SIG-M5 treated with dmso at 0.1 percent for 504 hours (cell line): ENCODE measurements at regions not wholly inside any gene's neighbourhood (a gene's known extent, or its start where the extent isn't known, plus 50 kb on each side); places are given as distances from the start of the nearest gene placed in this dataset.
A peak's percentile ranks its signal among the peaks of the same experiment; 100 is the strongest.

Experiments
- DNase-seq: peaks from one replicate; lab custom pipeline; 2025; ENCODE audit not compliant: unreplicated experiment; lab: John Stamatoyannopoulos, UW

DNA sequence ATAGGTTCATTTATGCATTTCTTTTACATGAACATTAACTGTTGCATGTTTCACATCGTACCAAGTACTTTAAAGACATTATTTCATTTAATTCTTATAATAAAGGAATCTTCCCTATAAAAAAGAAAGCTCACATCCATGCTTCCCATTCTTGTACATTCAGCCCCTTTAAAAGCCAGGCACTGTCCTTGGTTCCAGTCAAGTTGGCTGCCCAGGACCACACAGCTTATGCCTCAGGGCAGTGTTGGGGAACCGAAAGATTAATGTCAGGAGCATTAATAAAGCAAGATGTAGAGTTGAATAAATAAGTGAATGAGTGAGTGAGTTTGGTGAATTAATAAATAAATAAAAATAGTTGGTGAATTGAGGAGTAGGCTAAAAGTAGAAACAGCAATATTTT lies 409.4 kb upstream of the DAB1 start:
- no peak for DNase-seq

- no peak for DNase-seq
These were observed 408.8 kb upstream of the DAB1 start for GRCh38 chr1:57832612-57833011.

GRCh38 chr1:57831624-57832023 lies 407.8 kb upstream of the DAB1 start:
- DNase-seq = no peak

- DNase-seq = no peak
These were observed 402.7 kb upstream of the DAB1 start for GRCh38 chr1:57826535-57826934.

- no peak for DNase-seq
These were observed 400.7 kb upstream of the DAB1 start for GRCh38 chr1:57824535-57824934.

DNA sequence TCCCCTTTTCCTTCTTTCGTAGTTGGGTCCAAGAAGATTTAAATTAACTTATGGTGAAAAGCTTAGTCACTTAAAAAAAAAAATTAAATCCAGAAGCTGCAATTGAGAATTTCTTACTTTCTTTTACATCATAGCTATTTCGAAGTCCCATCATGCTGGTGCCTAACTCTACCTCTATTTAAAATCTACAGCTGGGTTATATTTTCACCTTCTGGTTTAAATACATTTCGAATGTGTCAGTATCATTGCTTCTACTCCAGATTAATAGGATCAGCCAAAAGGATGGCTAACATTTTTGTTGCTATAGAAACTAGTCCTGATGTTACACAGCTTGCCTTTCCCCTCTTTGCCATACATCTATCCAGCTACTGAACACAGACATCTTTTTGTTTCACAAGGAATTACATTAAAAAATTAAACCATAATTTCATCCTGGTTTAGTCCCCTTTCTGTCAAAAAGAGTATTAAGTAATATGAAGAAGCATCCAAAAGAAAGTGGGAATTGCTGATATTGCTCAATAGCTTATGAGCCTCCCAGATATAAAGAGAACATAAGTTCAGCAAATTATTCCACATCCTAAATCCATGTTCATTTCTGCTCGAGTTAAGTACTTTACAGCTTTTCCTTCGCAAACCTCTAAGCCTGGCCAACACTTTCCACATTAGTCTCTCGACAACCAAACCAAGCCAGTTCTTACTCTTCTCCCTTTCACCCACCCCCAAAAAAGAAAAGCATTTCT lies 396.7 kb upstream of the DAB1 start:
- no peak for DNase-seq

DNA sequence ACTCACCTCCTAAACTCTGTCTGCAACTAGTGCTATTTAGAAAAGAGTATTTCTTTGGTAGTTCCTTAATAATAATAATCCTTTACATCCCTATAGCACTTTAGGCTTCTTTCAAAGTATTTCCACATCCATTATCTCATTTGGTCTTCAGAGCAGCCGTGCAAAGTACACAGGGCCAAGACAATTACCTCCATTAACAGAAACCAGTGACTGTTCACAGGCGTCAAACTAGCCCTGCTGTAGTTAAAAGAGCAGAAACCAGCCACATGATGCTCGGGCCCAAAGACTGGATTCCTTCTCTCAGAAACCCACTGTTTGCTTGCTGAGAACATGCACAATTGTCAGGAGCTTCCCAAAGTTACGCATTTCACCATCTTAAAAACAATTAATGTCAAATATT lies 396.0 kb upstream of the DAB1 start:
- no peak for DNase-seq

DNA sequence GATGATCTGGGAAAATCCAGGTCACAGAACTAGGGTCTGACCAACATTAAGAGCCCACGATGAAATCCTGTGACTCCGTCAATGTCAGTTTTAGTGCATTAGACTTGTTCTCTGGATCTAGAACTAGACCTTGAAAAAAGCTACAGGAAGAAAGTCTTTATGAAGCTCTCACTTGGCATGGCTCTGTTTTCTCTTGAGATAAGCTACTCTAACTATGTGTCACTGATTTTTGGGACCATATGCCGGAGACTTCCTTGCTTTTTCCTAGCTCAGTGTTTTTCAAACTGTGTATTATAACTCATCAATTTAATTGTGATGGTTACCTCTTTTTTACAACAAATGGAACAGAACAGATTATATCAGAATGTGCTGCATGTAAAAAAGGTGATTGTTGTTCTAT lies 379.7 kb upstream of the DAB1 start:
- no peak for DNase-seq

GRCh38 chr1:57800376-57800775 lies 376.5 kb upstream of the DAB1 start:
- no peak for DNase-seq

DNA sequence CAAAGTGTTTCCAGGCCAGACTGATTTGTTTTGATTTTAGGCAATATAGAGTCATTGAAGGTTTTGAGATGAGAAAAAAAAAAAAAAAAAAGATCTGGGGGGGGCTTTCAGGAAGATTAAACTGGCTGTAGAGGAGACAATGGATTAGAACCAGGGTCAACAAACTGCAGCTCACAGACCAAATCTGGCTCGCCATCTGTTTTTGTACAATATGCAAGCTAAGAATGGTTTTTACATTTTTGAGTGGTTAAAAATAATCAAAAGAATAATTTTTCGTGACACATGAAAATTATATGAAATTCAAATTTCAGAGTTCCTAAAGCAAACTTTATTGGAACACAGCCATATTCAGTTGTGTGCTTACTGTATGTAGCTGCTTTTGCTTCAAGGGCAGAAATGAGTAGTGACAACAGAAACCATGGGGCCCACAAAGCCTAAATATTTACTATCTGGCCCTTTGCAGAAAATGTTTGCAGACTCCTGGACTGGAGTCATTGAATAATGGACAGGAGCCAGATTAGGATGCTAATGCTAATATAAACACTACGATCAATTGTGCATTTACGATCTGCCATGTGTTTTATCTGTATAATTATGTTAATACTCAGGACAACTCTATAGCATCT lies 375.7 kb upstream of the DAB1 start:
- DNase-seq = no peak

DNA sequence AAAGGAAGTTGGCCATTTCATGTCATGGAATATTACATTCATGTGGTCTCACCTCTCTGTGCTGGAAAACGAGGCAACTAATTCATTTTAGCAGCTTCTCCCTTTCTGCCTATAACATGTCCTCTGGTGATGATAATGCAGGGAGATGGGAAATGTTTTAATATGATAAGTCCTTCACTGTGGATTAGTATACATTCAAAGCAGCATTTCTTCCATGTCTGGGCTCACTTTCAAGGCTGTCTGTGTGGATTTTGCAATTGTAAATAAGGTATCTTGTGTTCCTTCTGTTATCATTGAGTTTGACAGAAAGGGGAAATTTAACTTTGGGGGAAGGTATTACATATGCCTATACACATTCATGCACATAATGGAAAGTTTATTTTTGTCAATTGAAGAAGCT lies 374.7 kb upstream of the DAB1 start:
- no peak for DNase-seq

DNA sequence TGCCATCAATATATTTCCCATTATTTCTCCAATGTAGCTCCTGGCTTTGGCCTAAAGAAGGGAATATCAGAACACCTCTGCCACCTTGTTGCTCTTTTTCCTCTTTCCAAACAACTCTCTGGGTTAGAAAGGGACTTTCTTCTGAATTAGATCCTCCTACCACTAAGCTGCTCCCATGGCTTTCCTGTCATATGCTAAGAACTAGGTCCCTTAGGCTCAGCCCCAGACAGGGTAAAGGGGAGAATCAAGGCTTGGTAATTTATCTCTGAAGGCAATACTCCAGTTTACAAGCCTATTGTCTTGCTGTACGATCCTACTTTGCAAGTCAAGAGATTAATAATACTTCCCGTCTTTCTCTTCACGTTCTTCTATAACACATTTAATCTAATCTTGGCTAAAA lies 373.2 kb upstream of the DAB1 start:
- no peak for DNase-seq

- no peak for DNase-seq
These were observed 372.8 kb upstream of the DAB1 start for GRCh38 chr1:57796616-57797015.

GRCh38 chr1:57795886-57796285 lies 372.0 kb upstream of the DAB1 start:
- no peak for DNase-seq

GRCh38 chr1:57794078-57794477 lies 370.2 kb upstream of the DAB1 start:
- no peak for DNase-seq

GRCh38 chr1:57791497-57791896 lies 367.6 kb upstream of the DAB1 start:
- DNase-seq = no peak

GRCh38 chr1:57789936-57790335 lies 366.1 kb upstream of the DAB1 start:
- DNase-seq = no peak

GRCh38 chr1:57788313-57788712 lies 364.5 kb upstream of the DAB1 start:
- DNase-seq = no peak

DNA sequence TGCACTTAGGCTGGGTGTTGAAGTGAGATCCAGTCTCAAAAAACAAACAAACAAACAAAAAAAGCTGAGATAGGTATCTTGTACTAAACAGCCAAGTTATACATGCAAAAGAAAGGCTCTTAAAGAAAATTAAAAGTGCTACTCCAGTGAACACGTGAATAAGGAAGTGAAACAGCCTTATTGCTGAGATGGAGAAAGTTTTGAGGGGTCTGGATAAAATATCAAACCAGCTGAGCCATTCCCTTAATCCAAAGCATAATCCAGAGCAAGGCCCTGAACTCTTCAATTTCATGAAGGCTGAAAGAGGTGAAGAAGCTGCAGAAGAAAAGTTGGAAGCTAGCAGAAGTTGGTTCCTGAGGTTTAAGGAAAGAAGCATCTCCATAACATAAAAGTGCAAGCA lies 360.5 kb upstream of the DAB1 start:
- DNase-seq = no peak

GRCh38 chr1:57782357-57782756 lies 358.5 kb upstream of the DAB1 start:
- DNase-seq = no peak

DNA sequence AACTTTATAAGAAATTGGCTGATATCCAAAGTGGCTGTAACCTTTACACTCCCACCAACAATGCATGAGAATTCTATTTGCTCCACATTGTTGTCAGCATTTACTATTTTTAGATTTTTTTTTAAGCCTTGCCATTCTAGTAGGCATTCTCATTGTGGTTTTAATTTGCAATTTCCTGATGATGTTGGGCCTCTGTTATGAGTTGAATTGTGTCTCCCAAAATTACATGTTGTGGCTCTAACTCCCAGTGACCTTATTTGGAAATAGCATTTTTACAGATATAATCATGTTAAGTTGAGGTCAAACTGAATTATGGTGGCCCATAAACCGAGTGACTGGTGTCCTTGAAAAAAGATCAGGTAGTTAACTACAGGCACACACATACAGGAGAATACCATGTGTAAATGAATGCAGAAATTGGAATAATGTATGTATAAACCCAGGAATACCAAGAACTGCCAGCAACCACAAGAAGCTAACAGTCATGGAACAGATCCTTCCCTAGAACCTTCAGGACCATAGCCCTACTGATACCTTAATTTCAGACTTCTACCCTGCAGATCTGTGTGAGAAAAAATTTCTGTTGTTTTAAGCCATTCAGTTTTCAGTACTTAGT lies 348.8 kb upstream of the DAB1 start:
- no peak for DNase-seq

DNA sequence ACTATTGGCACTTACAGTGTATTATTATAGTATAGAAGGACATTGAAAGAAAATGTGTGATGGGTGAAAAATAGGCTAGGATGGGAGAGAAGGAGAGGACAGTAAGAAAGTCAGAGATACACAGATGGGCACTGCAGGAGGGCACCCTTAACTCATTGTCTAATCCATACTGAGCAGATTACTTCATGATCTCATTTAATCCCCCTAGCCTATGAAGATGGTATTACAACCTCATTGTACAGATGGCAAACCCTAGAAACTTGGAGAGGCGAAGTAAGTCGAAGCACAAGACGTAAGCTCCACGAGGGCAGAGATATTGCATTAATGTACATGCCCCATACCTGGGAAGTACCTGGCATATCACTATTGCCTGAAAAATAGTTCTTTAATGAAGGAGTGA lies 346.9 kb upstream of the DAB1 start:
- peak; percentile 2 for DNase-seq

DNA sequence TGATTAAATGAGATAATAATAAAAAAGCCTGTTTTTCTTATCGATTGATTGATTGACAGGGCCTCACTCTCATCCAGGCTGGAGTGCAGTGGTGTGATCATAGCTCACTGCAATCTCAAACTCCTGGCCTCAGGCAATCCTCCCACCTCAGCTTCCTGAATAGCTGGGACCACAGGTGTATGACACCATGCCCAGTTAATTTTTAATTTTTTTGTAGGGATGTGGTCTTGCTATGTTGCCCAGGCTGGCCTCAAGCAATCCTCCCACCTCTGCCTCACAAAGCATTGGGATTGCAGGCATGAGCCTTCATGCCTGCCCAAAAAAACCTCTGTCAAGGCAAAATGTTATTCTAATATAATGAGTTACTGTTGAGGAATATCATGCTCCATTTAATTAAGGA lies 346.4 kb upstream of the DAB1 start:
- DNase-seq = no peak
